ENCODE measurements at regions not wholly inside any gene's neighbourhood (a gene's known extent, or its start where the extent isn't known, plus 50 kb on each side); places are given as distances from the start of the nearest gene placed in this dataset.

DNA sequence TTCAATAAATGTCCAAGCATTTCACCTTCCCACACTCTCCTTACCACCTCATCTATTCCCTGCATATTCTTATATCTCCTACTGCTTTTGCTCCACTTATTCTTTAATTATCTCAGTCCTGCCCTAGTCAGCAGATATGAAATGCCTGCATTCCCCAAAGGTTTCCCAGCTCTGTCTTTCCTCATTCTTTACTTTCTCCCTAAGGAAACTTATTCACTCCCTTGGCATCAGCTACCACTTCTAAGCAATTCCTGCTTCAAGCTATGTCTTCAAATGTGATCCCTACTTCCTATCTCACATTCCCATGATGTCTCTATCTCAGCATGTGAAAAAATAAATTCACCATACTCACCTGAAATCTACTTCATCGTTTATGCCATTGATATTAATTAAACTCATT is 111.8 kb downstream of the CAPZA3 start:
- no peak for DNase-seq (ENCODE audit: low read depth)
- Histone ChIP-seq H3K36me3 (ENCODE audit: control insufficient read depth, insufficient read depth, low read length) (no peaks in the 10 kb centered on the region), H3K27me3 (ENCODE audit: control insufficient read depth, insufficient read depth, low read length) (no peaks in the 10 kb centered on the region), H3K4me3 (ENCODE audit: low read depth, low read length) (no peak overlapping the region)
- TF ChIP-seq, protein P1, sequence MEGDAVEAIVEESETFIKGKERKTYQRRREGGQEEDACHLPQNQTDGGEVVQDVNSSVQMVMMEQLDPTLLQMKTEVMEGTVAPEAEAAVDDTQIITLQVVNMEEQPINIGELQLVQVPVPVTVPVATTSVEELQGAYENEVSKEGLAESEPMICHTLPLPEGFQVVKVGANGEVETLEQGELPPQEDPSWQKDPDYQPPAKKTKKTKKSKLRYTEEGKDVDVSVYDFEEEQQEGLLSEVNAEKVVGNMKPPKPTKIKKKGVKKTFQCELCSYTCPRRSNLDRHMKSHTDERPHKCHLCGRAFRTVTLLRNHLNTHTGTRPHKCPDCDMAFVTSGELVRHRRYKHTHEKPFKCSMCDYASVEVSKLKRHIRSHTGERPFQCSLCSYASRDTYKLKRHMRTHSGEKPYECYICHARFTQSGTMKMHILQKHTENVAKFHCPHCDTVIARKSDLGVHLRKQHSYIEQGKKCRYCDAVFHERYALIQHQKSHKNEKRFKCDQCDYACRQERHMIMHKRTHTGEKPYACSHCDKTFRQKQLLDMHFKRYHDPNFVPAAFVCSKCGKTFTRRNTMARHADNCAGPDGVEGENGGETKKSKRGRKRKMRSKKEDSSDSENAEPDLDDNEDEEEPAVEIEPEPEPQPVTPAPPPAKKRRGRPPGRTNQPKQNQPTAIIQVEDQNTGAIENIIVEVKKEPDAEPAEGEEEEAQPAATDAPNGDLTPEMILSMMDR (IDR thresholded peaks at IDR 0.05; ENCODE audit: insufficient read depth, low read length, poor library complexity, severe bottlenecking): no peak

DNA sequence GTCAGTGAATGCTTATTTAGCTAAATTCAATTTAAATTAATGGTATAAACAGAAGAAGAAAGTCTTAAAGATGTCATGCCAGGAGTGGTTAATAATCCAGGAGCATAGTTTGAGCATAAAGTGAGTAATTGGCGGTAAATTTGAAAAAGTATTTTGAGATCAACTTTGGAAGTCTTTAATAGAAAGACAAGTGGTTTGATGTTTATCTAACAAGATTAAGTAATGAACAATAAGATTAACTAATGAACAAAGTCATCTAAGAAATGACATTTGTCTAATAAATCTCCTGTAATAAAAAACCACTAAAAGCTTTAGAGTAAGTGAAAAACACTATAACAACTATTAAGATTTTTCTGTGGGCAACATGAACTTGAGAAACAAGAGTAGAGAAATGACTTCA is 112.8 kb downstream of the CAPZA3 start:
- H3K36me3 ChIP-seq (ENCODE audit: control insufficient read depth, insufficient read depth, low read length): no peaks in the 10 kb centered on the region
- H3K4me3 ChIP-seq (ENCODE audit: low read depth, low read length): no peak overlapping the region
- DNase-seq (ENCODE audit: low read depth): no peak
- H3K27me3 ChIP-seq (ENCODE audit: control insufficient read depth, insufficient read depth, low read length): no peaks in the 10 kb centered on the region
- TF ChIP-seq, protein P1 (IDR thresholded peaks at IDR 0.05; ENCODE audit: insufficient read depth, low read length, poor library complexity, severe bottlenecking): no peak

DNA sequence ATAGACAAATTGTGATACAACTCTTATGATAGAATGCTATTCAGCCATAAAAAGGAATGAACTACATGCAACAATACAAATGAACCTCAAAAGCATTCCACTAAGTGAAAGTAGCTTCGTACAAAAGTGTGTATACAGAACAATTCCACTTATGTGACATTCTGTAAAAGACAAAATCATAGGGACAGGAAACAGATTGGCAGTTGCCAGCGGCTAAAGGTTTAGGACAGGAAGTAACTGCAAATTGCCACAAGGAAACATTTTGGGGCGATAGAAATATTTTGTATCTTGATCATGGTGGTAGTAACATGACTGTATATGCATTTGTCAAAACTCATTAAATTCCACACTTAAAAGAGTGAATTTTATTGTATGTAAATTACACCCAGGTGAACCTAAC is 113.4 kb downstream of the CAPZA3 start:
- TF ChIP-seq, protein P1 (IDR thresholded peaks at IDR 0.05; ENCODE audit: insufficient read depth, low read length, poor library complexity, severe bottlenecking): no peak

DNA sequence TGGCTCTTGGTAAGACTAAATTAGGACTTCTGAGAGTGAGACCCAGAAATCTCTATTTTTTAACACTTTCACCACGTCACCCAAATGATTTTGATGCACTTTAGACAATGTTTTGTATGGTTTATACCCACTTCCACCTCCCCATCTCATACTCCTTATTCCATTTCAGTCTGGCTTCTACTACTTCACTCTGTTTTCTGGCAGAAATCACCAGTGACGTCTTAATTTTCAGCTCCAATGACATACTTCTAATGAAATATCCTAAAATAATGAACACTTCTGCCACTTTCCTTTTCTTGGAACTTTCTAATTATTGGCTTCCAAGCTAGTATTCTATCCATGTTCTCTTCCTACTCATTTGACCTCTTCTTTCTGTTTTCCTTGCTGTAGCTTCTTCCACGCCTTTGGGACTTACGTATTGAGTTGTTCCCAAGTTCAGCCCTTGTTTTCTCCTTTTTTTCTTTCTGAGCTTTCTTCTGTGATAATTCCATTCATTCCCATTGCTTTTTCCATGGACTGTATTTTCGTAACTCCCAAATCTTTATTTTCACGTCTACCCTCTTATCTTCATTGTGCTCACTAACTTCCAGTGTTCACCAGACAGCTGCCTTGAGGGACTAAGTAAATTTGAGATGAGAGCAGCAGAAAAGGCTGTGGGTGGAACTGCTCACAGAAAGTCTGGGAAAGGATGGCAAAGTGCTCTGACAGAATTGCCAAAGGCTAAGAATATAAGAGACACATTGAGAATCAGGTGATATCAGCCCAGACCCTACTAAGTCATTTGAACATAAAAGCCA is 115.8 kb downstream of the CAPZA3 start:
- DNase-seq (ENCODE audit: low read depth): no peak
- no peaks in the 10 kb centered on the region for H3K36me3 ChIP-seq (ENCODE audit: control insufficient read depth, insufficient read depth, low read length)
- H3K27me3 ChIP-seq (ENCODE audit: control insufficient read depth, insufficient read depth, low read length): no peaks in the 10 kb centered on the region
- TF ChIP-seq, protein P1 (IDR thresholded peaks at IDR 0.05; ENCODE audit: insufficient read depth, low read length, poor library complexity, severe bottlenecking): no peak
- no peak overlapping the region for H3K4me3 ChIP-seq (ENCODE audit: low read depth, low read length)

More for the DNA sequence above, 113.4 kb downstream of the CAPZA3 start:
- Histone ChIP-seq H3K27me3 (ENCODE audit: control insufficient read depth, insufficient read depth, low read length) (no peaks in the 10 kb centered on the region), H3K36me3 (ENCODE audit: control insufficient read depth, insufficient read depth, low read length) (no peaks in the 10 kb centered on the region), H3K4me3 (ENCODE audit: low read depth, low read length) (no peak overlapping the region)
- DNase-seq (ENCODE audit: low read depth): no peak

DNA sequence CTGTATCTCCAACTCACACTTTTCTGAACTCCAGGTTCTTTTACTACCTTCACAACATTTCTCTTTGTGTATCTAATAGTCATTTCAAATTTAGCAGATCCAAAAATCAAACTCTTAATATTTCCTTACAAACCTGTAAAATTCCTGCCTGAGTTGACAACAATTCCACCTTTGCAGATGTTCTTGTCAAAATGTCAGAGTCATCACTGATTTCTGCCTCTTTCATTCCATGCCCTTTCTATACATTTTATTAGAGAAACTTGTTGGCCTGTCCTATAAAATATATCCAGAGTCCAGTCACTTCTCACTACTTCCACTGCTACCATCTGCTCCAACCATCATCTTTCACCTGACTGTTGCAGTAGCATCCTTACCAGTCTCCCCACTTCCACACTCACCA is 119.7 kb downstream of the CAPZA3 start:
- Histone ChIP-seq H3K4me3 (ENCODE audit: low read depth, low read length) (no peak overlapping the region), H3K27me3 (ENCODE audit: control insufficient read depth, insufficient read depth, low read length) (no peaks in the 10 kb centered on the region), H3K36me3 (ENCODE audit: control insufficient read depth, insufficient read depth, low read length) (no peaks in the 10 kb centered on the region)
- DNase-seq (ENCODE audit: low read depth): no peak
- TF ChIP-seq, protein P1 (IDR thresholded peaks at IDR 0.05; ENCODE audit: insufficient read depth, low read length, poor library complexity, severe bottlenecking): no peak

DNA sequence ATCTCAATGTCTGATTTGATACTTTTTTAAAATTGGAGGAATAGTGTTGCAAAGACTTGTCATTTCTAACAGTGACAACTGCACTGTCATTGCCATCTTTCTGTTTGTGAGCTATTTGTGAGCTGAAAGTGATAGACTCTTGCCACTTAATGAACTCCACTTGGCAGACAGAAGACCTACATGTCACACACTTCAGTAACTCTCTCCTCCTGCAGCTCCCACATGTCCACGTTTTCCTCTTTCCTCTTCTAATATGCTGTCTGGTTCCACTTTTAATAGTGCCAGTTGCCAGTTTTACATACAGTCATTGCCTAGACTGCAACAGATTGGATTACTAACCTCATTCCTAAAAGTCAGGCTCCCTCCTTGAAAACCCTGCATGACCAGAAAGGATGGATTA is 121.5 kb downstream of the CAPZA3 start:
- TF ChIP-seq, protein P1 (IDR thresholded peaks at IDR 0.05; ENCODE audit: insufficient read depth, low read length, poor library complexity, severe bottlenecking): no peak
- no peaks in the 10 kb centered on the region for H3K27me3 ChIP-seq (ENCODE audit: control insufficient read depth, insufficient read depth, low read length)
- no peak overlapping the region for H3K4me3 ChIP-seq (ENCODE audit: low read depth, low read length)
- H3K36me3 ChIP-seq (ENCODE audit: control insufficient read depth, insufficient read depth, low read length): no peaks in the 10 kb centered on the region
- no peak for DNase-seq (ENCODE audit: low read depth)
